ENCODE measurements at regions not wholly inside any gene's neighbourhood (a gene's known extent, or its start where the extent isn't known, plus 50 kb on each side); places are given as distances from the start of the nearest gene placed in this dataset.

DNA sequence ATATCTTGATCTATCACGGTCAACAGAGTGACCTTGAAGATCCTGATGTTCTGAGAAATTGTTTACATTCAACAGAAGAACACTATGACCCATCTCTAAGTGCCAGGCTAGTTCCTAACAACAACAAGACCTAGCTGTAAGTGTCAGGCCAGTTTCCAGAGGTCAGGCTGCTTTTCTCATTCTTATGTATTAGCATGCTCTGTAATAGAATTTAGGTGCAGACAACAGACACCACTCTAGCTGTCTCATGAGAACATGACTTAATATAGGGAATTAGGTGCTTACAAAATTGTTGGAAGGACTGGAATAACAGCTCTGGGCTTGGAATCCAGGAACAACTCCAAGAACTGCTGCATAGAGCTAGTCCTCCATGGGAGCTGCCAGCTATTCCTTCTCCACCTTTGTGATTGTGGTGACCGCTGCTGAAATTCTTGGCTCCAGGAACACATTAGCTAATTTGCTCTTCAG lies 138.7 kb downstream of the SNX18 start:
- H3K27me3 Mint-ChIP-seq (ENCODE audit: unreplicated experiment): peaks cover 2% of the 10 kb centered on the region
- H3K9me3 Mint-ChIP-seq (ENCODE audit: unreplicated experiment): no peaks in the 10 kb centered on the region

GRCh38 chr5:54655761-54656160 lies 138.2 kb downstream of the SNX18 start:
- Mint-ChIP-seq H3K27ac (ENCODE audit: unreplicated experiment) (no peak overlapping the region), H3K4me3 (ENCODE audit: unreplicated experiment) (no peak overlapping the region), H3K36me3 (ENCODE audit: low read depth, unreplicated experiment) (no peaks in the 10 kb centered on the region), H3K27me3 (ENCODE audit: unreplicated experiment) (peaks cover 2% of the 10 kb centered on the region), H3K4me1 (ENCODE audit: unreplicated experiment) (no peaks in the 10 kb centered on the region), H3K9me3 (ENCODE audit: unreplicated experiment) (no peaks in the 10 kb centered on the region)
- DNase-seq (ENCODE audit: low spot score): no peak
- TF ChIP-seq, protein P1, sequence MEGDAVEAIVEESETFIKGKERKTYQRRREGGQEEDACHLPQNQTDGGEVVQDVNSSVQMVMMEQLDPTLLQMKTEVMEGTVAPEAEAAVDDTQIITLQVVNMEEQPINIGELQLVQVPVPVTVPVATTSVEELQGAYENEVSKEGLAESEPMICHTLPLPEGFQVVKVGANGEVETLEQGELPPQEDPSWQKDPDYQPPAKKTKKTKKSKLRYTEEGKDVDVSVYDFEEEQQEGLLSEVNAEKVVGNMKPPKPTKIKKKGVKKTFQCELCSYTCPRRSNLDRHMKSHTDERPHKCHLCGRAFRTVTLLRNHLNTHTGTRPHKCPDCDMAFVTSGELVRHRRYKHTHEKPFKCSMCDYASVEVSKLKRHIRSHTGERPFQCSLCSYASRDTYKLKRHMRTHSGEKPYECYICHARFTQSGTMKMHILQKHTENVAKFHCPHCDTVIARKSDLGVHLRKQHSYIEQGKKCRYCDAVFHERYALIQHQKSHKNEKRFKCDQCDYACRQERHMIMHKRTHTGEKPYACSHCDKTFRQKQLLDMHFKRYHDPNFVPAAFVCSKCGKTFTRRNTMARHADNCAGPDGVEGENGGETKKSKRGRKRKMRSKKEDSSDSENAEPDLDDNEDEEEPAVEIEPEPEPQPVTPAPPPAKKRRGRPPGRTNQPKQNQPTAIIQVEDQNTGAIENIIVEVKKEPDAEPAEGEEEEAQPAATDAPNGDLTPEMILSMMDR (IDR thresholded peaks at IDR 0.05; ENCODE audit: unreplicated experiment): no peak

More for the DNA sequence above, 138.7 kb downstream of the SNX18 start:
- H3K4me3 Mint-ChIP-seq (ENCODE audit: unreplicated experiment): no peak overlapping the region
- no peak overlapping the region for H3K27ac Mint-ChIP-seq (ENCODE audit: unreplicated experiment)
- DNase-seq (ENCODE audit: low spot score): no peak
- no peaks in the 10 kb centered on the region for H3K36me3 Mint-ChIP-seq (ENCODE audit: low read depth, unreplicated experiment)
- TF ChIP-seq, protein P1 (IDR thresholded peaks at IDR 0.05; ENCODE audit: unreplicated experiment): no peak
- H3K4me1 Mint-ChIP-seq (ENCODE audit: unreplicated experiment): no peaks in the 10 kb centered on the region

DNA sequence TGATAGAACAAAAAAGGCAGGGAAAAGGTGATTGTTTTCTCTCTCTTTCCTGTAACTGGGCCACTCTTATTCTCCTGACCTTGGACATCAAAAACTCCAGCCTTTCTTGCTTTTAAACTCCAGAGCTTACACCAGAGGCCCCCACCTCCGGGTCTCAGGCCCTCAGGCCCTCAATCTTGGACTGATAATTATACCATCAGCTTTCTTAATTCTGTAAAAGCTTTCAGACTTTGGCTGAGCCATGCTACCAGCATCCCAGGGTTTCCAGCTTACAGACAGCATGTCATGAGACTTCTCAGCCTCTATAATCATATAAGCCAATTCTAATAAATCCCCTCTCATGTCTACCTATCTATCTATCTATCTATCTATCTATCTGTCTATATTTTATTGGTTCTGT lies 137.7 kb downstream of the SNX18 start:
- Mint-ChIP-seq H3K4me1 (ENCODE audit: unreplicated experiment) (no peaks in the 10 kb centered on the region), H3K4me3 (ENCODE audit: unreplicated experiment) (no peak overlapping the region), H3K36me3 (ENCODE audit: low read depth, unreplicated experiment) (no peaks in the 10 kb centered on the region), H3K27me3 (ENCODE audit: unreplicated experiment) (peaks cover 2% of the 10 kb centered on the region), H3K9me3 (ENCODE audit: unreplicated experiment) (no peaks in the 10 kb centered on the region), H3K27ac (ENCODE audit: unreplicated experiment) (no peak overlapping the region)
- TF ChIP-seq, protein P1 (IDR thresholded peaks at IDR 0.05; ENCODE audit: unreplicated experiment): no peak
- no peak for DNase-seq (ENCODE audit: low spot score)

DNA sequence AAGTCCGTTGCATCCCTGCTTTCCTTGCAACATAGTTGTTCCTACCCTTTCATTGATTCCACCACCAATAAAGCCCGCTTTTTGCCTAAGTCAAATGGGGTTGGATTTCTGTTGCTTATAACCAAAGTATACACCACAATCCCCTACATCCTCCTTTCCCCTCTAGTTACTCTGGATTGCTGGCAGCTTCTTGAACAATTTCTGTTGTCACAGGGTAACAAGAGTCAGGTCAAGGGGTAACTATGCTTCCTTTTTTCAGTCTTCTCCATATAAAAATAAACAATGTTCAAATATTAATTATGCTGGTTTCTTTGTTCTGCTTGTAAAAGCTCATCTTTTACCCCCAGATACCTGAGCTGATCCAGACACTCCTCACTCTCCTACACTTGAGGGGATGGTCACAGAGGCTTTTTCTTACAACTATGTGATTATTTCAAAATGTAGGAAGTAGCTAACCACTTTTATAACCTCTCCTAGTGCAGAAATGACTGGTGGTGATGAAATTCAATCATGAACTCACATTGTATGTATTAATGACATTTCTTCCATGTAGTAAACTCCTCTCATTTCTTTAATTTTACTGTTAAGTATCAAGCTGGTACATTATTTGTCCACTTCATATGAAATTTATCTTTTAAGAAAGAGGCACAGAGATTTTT lies 136.5 kb downstream of the SNX18 start:
- no peaks in the 10 kb centered on the region for H3K36me3 Mint-ChIP-seq (ENCODE audit: low read depth, unreplicated experiment)
- no peaks in the 10 kb centered on the region for H3K9me3 Mint-ChIP-seq (ENCODE audit: unreplicated experiment)
- no peak for DNase-seq (ENCODE audit: low spot score)
- no peak overlapping the region for H3K4me3 Mint-ChIP-seq (ENCODE audit: unreplicated experiment)
- TF ChIP-seq, protein P1 (IDR thresholded peaks at IDR 0.05; ENCODE audit: unreplicated experiment): no peak
- H3K27me3 Mint-ChIP-seq (ENCODE audit: unreplicated experiment): peaks cover 2% of the 10 kb centered on the region
- H3K27ac Mint-ChIP-seq (ENCODE audit: unreplicated experiment): no peak overlapping the region
- no peaks in the 10 kb centered on the region for H3K4me1 Mint-ChIP-seq (ENCODE audit: unreplicated experiment)

GRCh38 chr5:54651482-54652076 lies 134.0 kb downstream of the SNX18 start:
- Mint-ChIP-seq H3K4me3 (ENCODE audit: unreplicated experiment) (no peak overlapping the region), H3K27ac (ENCODE audit: unreplicated experiment) (no peak overlapping the region), H3K4me1 (ENCODE audit: unreplicated experiment) (peaks cover 3% of the 10 kb centered on the region), H3K36me3 (ENCODE audit: low read depth, unreplicated experiment) (no peaks in the 10 kb centered on the region), H3K27me3 (ENCODE audit: unreplicated experiment) (peaks cover 12% of the 10 kb centered on the region), H3K9me3 (ENCODE audit: unreplicated experiment) (no peaks in the 10 kb centered on the region)
- DNase-seq (ENCODE audit: low spot score): no peak
- TF ChIP-seq, protein P1 (IDR thresholded peaks at IDR 0.05; ENCODE audit: unreplicated experiment): no peak

Measured in endothelial cell (in vitro differentiated cells).